ENCODE measurements at regions not wholly inside any gene's neighbourhood (a gene's known extent, or its start where the extent isn't known, plus 50 kb on each side); places are given as distances from the start of the nearest gene placed in this dataset.

- DNase-seq: no peak
These were observed 363.2 kb downstream of the QKI start for GRCh38 chr6:163777716-163778115.

- no peak for DNase-seq
These were observed 362.6 kb downstream of the QKI start for GRCh38 chr6:163776906-163777686.

- DNase-seq: no peak
These were observed 361.8 kb downstream of the QKI start for GRCh38 chr6:163776196-163776905.

- no peak for DNase-seq
These were observed 360.8 kb downstream of the QKI start for GRCh38 chr6:163775313-163775712.

- DNase-seq: no peak
These were observed 360.0 kb downstream of the QKI start for GRCh38 chr6:163774485-163774884.

- no peak for DNase-seq
These were observed 359.1 kb downstream of the QKI start for GRCh38 chr6:163773646-163774045.

GRCh38 chr6:163772701-163773100, 358.2 kb downstream of the QKI start:
- no peak for DNase-seq

- DNase-seq: no peak
These were observed 356.7 kb downstream of the QKI start for GRCh38 chr6:163771180-163771579.

GRCh38 chr6:163768905-163769304, 354.4 kb downstream of the QKI start:
- no peak for DNase-seq

- DNase-seq: no peak
These were observed 352.4 kb downstream of the QKI start for GRCh38 chr6:163766936-163767335.

GRCh38 chr6:163765335-163765734, 350.8 kb downstream of the QKI start:
- DNase-seq: no peak

GRCh38 chr6:163764565-163764964, 350.0 kb downstream of the QKI start:
- DNase-seq: no peak

GRCh38 chr6:163761481-163761880, 347.0 kb downstream of the QKI start:
- no peak for DNase-seq

GRCh38 chr6:163760860-163761259, 346.3 kb downstream of the QKI start:
- DNase-seq: no peak

GRCh38 chr6:163759542-163759941, 345.0 kb downstream of the QKI start:
- DNase-seq: no peak

GRCh38 chr6:163757520-163757919, 343.0 kb downstream of the QKI start:
- DNase-seq: no peak

- no peak for DNase-seq
These were observed 341.6 kb downstream of the QKI start for GRCh38 chr6:163756079-163756478.

GRCh38 chr6:163754866-163755265, 340.3 kb downstream of the QKI start:
- DNase-seq: no peak

- no peak for DNase-seq
These were observed 338.9 kb downstream of the QKI start for GRCh38 chr6:163753430-163753829.

GRCh38 chr6:163752446-163752845, 337.9 kb downstream of the QKI start:
- DNase-seq: no peak

- DNase-seq: no peak
These were observed 336.6 kb downstream of the QKI start for GRCh38 chr6:163751032-163751525.

- no peak for DNase-seq
These were observed 336.0 kb downstream of the QKI start for GRCh38 chr6:163750431-163751031.

GRCh38 chr6:163748886-163749285, 334.4 kb downstream of the QKI start:
- DNase-seq: no peak

GRCh38 chr6:163748036-163748435, 333.5 kb downstream of the QKI start:
- no peak for DNase-seq
